A673 (cell line): ENCODE measurements at regions not wholly inside any gene's neighbourhood (a gene's known extent, or its start where the extent isn't known, plus 50 kb on each side); places are given as distances from the start of the nearest gene placed in this dataset.

ENCODE experiments used
- CTCF ChIP-seq: fragments of 300-800, 200-600 bp; sonication (generic); conservative IDR thresholded peaks from 2 replicates; pipeline ENCODE4 v1.5.1; 2017; ENCODE audit warnings: low read depth, mild to moderate bottlenecking, antibody characterized with exemption, low read length, moderate library complexity, mixed read lengths
- EZH2 ChIP-seq: fragments of 200-600 bp; sonication (generic); IDR thresholded peaks from 2 replicates; pipeline ENCODE4 v1.6.1; 2017; ENCODE audit warnings: borderline replicate concordance, low read depth, mild to moderate bottlenecking, mixed read lengths, antibody characterized with exemption, low read length; ENCODE audit not compliant: poor library complexity, severe bottlenecking

- no peak for TF ChIP-seq CTCF
- TF ChIP-seq EZH2, result no peak
Measured at GRCh38 chr4:112073181-112073580, 72.1 kb upstream of the FAM241A start.
